Smooth muscle cell (in vitro differentiated cells): ENCODE measurements at regions not wholly inside any gene's neighbourhood (a gene's known extent, or its start where the extent isn't known, plus 50 kb on each side); places are given as distances from the start of the nearest gene placed in this dataset.

ENCODE experiments used
- DNase-seq: peaks from one replicate; lab custom pipeline; 2025; ENCODE audit not compliant: unreplicated experiment; lab: John Stamatoyannopoulos, UW
- H2AFZ ChIP-seq: fragments of 200-600 bp; sonication (generic); 2 replicates; pipeline ENCODE4 v1.6.0; 2016; ENCODE audit warnings: antibody characterized with exemption, low read depth, mild to moderate bottlenecking
- H3F3A ChIP-seq: fragments of 200-600 bp; sonication (generic); 2 replicates; pipeline ENCODE4 v1.6.0; 2017; ENCODE audit warnings: antibody characterized with exemption, low read depth
- H3K27ac ChIP-seq: fragments of 200-600 bp; sonication (generic); 2 replicates; pipeline ENCODE4 v1.5.1; 2016; ENCODE audit warnings: low read depth, mild to moderate bottlenecking
- H3K27me3 ChIP-seq: fragments of 200-600 bp; sonication (generic); 2 replicates; pipeline ENCODE4 v1.6.1; 2016; ENCODE audit warnings: low read depth, mild to moderate bottlenecking
- H3K36me3 ChIP-seq: fragments of 200-600 bp; sonication (generic); 2 replicates; pipeline ENCODE4 v1.5.1; 2016; ENCODE audit warnings: low read depth
- H3K4me1 ChIP-seq: fragments of 200-600 bp; sonication (generic); 2 replicates; pipeline ENCODE4 v1.5.1; 2016; ENCODE audit warnings: low read depth
- H3K4me2 ChIP-seq: fragments of 200-600 bp; sonication (generic); 2 replicates; pipeline ENCODE4 v1.6.0; 2016; ENCODE audit warnings: mild to moderate bottlenecking
- H3K4me3 ChIP-seq: fragments of 200-600 bp; sonication (generic); 2 replicates; pipeline ENCODE4 v1.5.1; 2016; ENCODE audit warnings: mild to moderate bottlenecking
- H3K79me2 ChIP-seq: fragments of 200-600 bp; sonication (generic); 2 replicates; pipeline ENCODE4 v1.6.0; 2016; ENCODE audit warnings: low read depth, mild to moderate bottlenecking
- H3K9ac ChIP-seq: fragments of 200-600 bp; sonication (generic); 2 replicates; pipeline ENCODE4 v1.6.0; 2016; ENCODE audit warnings: low read depth
- H3K9me3 ChIP-seq: fragments of 200-600 bp; sonication (generic); replicated peaks from 2 replicates; pipeline ENCODE4 v1.5.1; 2016; ENCODE audit warnings: low read depth
- H4K20me1 ChIP-seq: fragments of 200-600 bp; sonication (generic); 2 replicates; pipeline ENCODE4 v1.6.0; 2016; ENCODE audit warnings: low read depth
- CTCF ChIP-seq: fragments of 200-600 bp; sonication (generic); IDR thresholded peaks from 2 replicates; pipeline ENCODE4 v1.5.1; 2017; ENCODE audit warnings: borderline replicate concordance, mild to moderate bottlenecking, antibody characterized with exemption; ENCODE audit not compliant: insufficient read depth, poor library complexity, severe bottlenecking
- WGBS: methylation state at CpG from one replicate; pipeline ENCODE4 v1.1.7; 2016; ENCODE audit warnings: low lambda C conversion rate; 5-methylcytosine and 5-hydroxymethylcytosine counted together

- H3K27me3 ChIP-seq: no peaks in the 10 kb centered on the region
- no peaks in the 10 kb centered on the region for H3K79me2 ChIP-seq
- H3K27ac ChIP-seq: no peak overlapping the region
- no peaks in the 10 kb centered on the region for H3K36me3 ChIP-seq
- H3K4me1 ChIP-seq: no peaks in the 10 kb centered on the region
- no peaks in the 10 kb centered on the region for H3F3A ChIP-seq
- DNase-seq: no peak
- no peak overlapping the region for H2AFZ ChIP-seq
- no peak for TF ChIP-seq CTCF
- no peaks in the 10 kb centered on the region for H3K9me3 ChIP-seq
- no peaks in the 10 kb centered on the region for H4K20me1 ChIP-seq
- H3K4me2 ChIP-seq: no peak overlapping the region
- WGBS: 80% methylated on average over 6 of the region's 6 CpGs
- H3K4me3 ChIP-seq: no peak overlapping the region
- no peak overlapping the region for H3K9ac ChIP-seq
Observed at GRCh38 chr21:38897532-38898421, 92.0 kb downstream of the ETS2 start.

GRCh38 chr21:38894899-38895298 lies 89.2 kb downstream of the ETS2 start:
- H3K4me2 ChIP-seq: no peak overlapping the region
- H3K4me3 ChIP-seq: no peak overlapping the region
- DNase-seq: no peak
- H3K4me1 ChIP-seq: no peaks in the 10 kb centered on the region
- WGBS: 91% methylated on average over 3 of the region's 3 CpGs
- H3K27ac ChIP-seq: no peak overlapping the region
- no peaks in the 10 kb centered on the region for H4K20me1 ChIP-seq
- H3K27me3 ChIP-seq: no peaks in the 10 kb centered on the region
- TF ChIP-seq CTCF: no peak
- H2AFZ ChIP-seq: no peak overlapping the region
- no peaks in the 10 kb centered on the region for H3K36me3 ChIP-seq
- H3K9me3 ChIP-seq: no peaks in the 10 kb centered on the region
- no peaks in the 10 kb centered on the region for H3K79me2 ChIP-seq
- no peaks in the 10 kb centered on the region for H3F3A ChIP-seq
- H3K9ac ChIP-seq: no peak overlapping the region

- Histone ChIP-seq H3F3A (no peaks in the 10 kb centered on the region), H3K36me3 (peaks cover 3% of the 10 kb centered on the region), H2AFZ (no peak overlapping the region), H3K79me2 (no peaks in the 10 kb centered on the region), H3K4me1 (no peaks in the 10 kb centered on the region), H3K27ac (no peak overlapping the region), H3K9me3 (no peaks in the 10 kb centered on the region), H3K4me2 (no peak overlapping the region), H3K27me3 (no peaks in the 10 kb centered on the region), H3K4me3 (no peak overlapping the region), H4K20me1 (no peaks in the 10 kb centered on the region), H3K9ac (no peak overlapping the region)
- TF ChIP-seq CTCF: no peak
- 70% methylated on average over 2 of the region's 2 CpGs for WGBS
- no peak for DNase-seq
Observed at GRCh38 chr21:38888991-38889561, 83.3 kb downstream of the ETS2 start.
